GM19438 (cell line): ENCODE measurements at regions not wholly inside any gene's neighbourhood (a gene's known extent, or its start where the extent isn't known, plus 50 kb on each side); places are given as distances from the start of the nearest gene placed in this dataset.

Source experiments
- ATAC-seq: cut with Tn5 transposase; IDR thresholded peaks from one replicate; pipeline ENCODE4 v1.9.1; 2021; ENCODE audit warnings: low read depth; ENCODE audit not compliant: unreplicated experiment

GRCh38 chr10:129094233-129094632 is 372.8 kb upstream of the MGMT start:
- ATAC-seq: no peak

GRCh38 chr10:129094861-129095260 is 372.2 kb upstream of the MGMT start:
- no peak for ATAC-seq

- no peak for ATAC-seq
Observed at GRCh38 chr10:129095680-129096064, 371.4 kb upstream of the MGMT start.

GRCh38 chr10:129096065-129096984 is 370.7 kb upstream of the MGMT start:
- ATAC-seq: no peak

- ATAC-seq: no peak
Observed at GRCh38 chr10:129097776-129098330, 369.2 kb upstream of the MGMT start.

- no peak for ATAC-seq
Observed at GRCh38 chr10:129098517-129098916, 368.5 kb upstream of the MGMT start.

- no peak for ATAC-seq
Observed at GRCh38 chr10:129099486-129099885, 367.6 kb upstream of the MGMT start.

- no peak for ATAC-seq
Observed at GRCh38 chr10:129099992-129100391, 367.0 kb upstream of the MGMT start.

GRCh38 chr10:129101232-129101980 is 365.6 kb upstream of the MGMT start:
- ATAC-seq: no peak

GRCh38 chr10:129102906-129103693 is 363.9 kb upstream of the MGMT start:
- ATAC-seq: no peak

- no peak for ATAC-seq
Observed at GRCh38 chr10:129104266-129105045, 362.6 kb upstream of the MGMT start.

- no peak for ATAC-seq
Observed at GRCh38 chr10:129105266-129105665, 361.8 kb upstream of the MGMT start.

- no peak for ATAC-seq
Observed at GRCh38 chr10:129106314-129106713, 360.7 kb upstream of the MGMT start.

GRCh38 chr10:129107525-129107924 is 359.5 kb upstream of the MGMT start:
- no peak for ATAC-seq

GRCh38 chr10:129108378-129108777 is 358.7 kb upstream of the MGMT start:
- no peak for ATAC-seq

- no peak for ATAC-seq
Observed at GRCh38 chr10:129108994-129109393, 358.0 kb upstream of the MGMT start.

- no peak for ATAC-seq
Observed at GRCh38 chr10:129110780-129111179, 356.3 kb upstream of the MGMT start.

- ATAC-seq: no peak
Observed at GRCh38 chr10:129111922-129112321, 355.1 kb upstream of the MGMT start.

GRCh38 chr10:129114588-129114987 is 352.5 kb upstream of the MGMT start:
- ATAC-seq: no peak

- no peak for ATAC-seq
Observed at GRCh38 chr10:129116371-129116770, 350.7 kb upstream of the MGMT start.
